ENCODE measurements at regions not wholly inside any gene's neighbourhood (a gene's known extent, or its start where the extent isn't known, plus 50 kb on each side); places are given as distances from the start of the nearest gene placed in this dataset.
"Not testable (repeated sequence)": the region's sequence is repeated elsewhere in the genome, so short reads cannot be mapped to it uniquely, and the experiment has no call there.

GRCh38 chr7:41576166-41576565, 126.7 kb downstream of the INHBA start:
- DNase-seq: no peak

GRCh38 chr7:41574377-41574776, 128.5 kb downstream of the INHBA start:
- no peak for DNase-seq

- DNase-seq: no peak
Measured at GRCh38 chr7:41573862-41574261, 129.0 kb downstream of the INHBA start.

- no peak for DNase-seq
Measured at GRCh38 chr7:41573443-41573842, 129.4 kb downstream of the INHBA start.

- DNase-seq: no peak
Measured at GRCh38 chr7:41573015-41573414, 129.9 kb downstream of the INHBA start.

- DNase-seq: no peak
Measured at GRCh38 chr7:41571573-41571972, 131.3 kb downstream of the INHBA start.

- no peak for DNase-seq
Measured at GRCh38 chr7:41570766-41571165, 132.1 kb downstream of the INHBA start.

GRCh38 chr7:41568135-41568534, 134.8 kb downstream of the INHBA start:
- no peak for DNase-seq

- no peak for DNase-seq
Measured at GRCh38 chr7:41567731-41568114, 135.2 kb downstream of the INHBA start.

GRCh38 chr7:41567031-41567730, 135.7 kb downstream of the INHBA start:
- no peak for DNase-seq

- no peak for DNase-seq
Measured at GRCh38 chr7:41566581-41566980, 136.3 kb downstream of the INHBA start.

GRCh38 chr7:41565655-41566054, 137.2 kb downstream of the INHBA start:
- no peak for DNase-seq

GRCh38 chr7:41559426-41559825, 143.5 kb downstream of the INHBA start:
- no peak for DNase-seq

- DNase-seq: no peak
Measured at GRCh38 chr7:41554481-41554880, 148.4 kb downstream of the INHBA start.

- not testable (repeated sequence) for DNase-seq
Measured at GRCh38 chr7:41550046-41550445, 152.8 kb downstream of the INHBA start.

- DNase-seq: no peak
Measured at GRCh38 chr7:41544241-41544640, 158.6 kb downstream of the INHBA start.

GRCh38 chr7:41540601-41541000, 162.3 kb downstream of the INHBA start:
- DNase-seq: no peak

- DNase-seq: no peak
Measured at GRCh38 chr7:41538810-41539724, 163.8 kb downstream of the INHBA start.

- DNase-seq: no peak
Measured at GRCh38 chr7:41536873-41537665, 165.8 kb downstream of the INHBA start.

GRCh38 chr7:41536122-41536872, 166.6 kb downstream of the INHBA start:
- no peak for DNase-seq

GRCh38 chr7:41529831-41530230, 173.1 kb downstream of the INHBA start:
- DNase-seq: no peak

GRCh38 chr7:41524876-41525275, 178.0 kb downstream of the INHBA start:
- no peak for DNase-seq

GRCh38 chr7:41520445-41520844, 182.4 kb downstream of the INHBA start:
- DNase-seq: no peak

Measured in RPMI8226 (cell line).